AG10803 (cell line): ENCODE measurements at regions not wholly inside any gene's neighbourhood (a gene's known extent, or its start where the extent isn't known, plus 50 kb on each side); places are given as distances from the start of the nearest gene placed in this dataset.
A peak's percentile ranks its signal among the peaks of the same experiment; 100 is the strongest.

Experiments used
- DNase-seq: peaks from one replicate; pipeline ENCODE4 v3.0.0; 2010; ENCODE audit warnings: low read depth
- H3K4me3 ChIP-seq: 2 replicates; pipeline ENCODE4 v1.5.1; 2011; ENCODE audit warnings: mild to moderate bottlenecking, low read length, control low read depth
- CTCF ChIP-seq: conservative IDR thresholded peaks from 2 replicates; pipeline ENCODE4 v1.5.1; 2011; ENCODE audit warnings: mild to moderate bottlenecking, low read length, control low read depth, inconsistent platforms

GRCh38 chr6:48429610-48430009, 318.6 kb upstream of the PTCHD4 start:
- no peak for TF ChIP-seq CTCF
- no peak for DNase-seq
- H3K4me3 ChIP-seq, result no peak overlapping the region

GRCh38 chr6:48429021-48429420, 318.0 kb upstream of the PTCHD4 start:
- no peak overlapping the region for H3K4me3 ChIP-seq
- no peak for DNase-seq
- TF ChIP-seq CTCF, result no peak

- no peak overlapping the region for H3K4me3 ChIP-seq
- peak; percentile 43 for DNase-seq
- TF ChIP-seq CTCF, result no peak
Observed at GRCh38 chr6:48426636-48427035, 315.6 kb upstream of the PTCHD4 start.

- no peak for TF ChIP-seq CTCF
- no peak for DNase-seq
- no peak overlapping the region for H3K4me3 ChIP-seq
Observed at GRCh38 chr6:48423640-48424365, 312.8 kb upstream of the PTCHD4 start.

- no peak for DNase-seq
- no peak overlapping the region for H3K4me3 ChIP-seq
- TF ChIP-seq CTCF, result no peak
Observed at GRCh38 chr6:48419992-48420391, 309.0 kb upstream of the PTCHD4 start.

GRCh38 chr6:48417927-48418326, 306.9 kb upstream of the PTCHD4 start:
- no peak for TF ChIP-seq CTCF
- DNase-seq, result no peak
- H3K4me3 ChIP-seq, result no peak overlapping the region

- TF ChIP-seq CTCF, result no peak
- H3K4me3 ChIP-seq, result no peak overlapping the region
- DNase-seq, result no peak
Observed at GRCh38 chr6:48412656-48413055, 301.7 kb upstream of the PTCHD4 start.
